ENCODE measurements at regions not wholly inside any gene's neighbourhood (a gene's known extent, or its start where the extent isn't known, plus 50 kb on each side); places are given as distances from the start of the nearest gene placed in this dataset.

GRCh38 chr18:30658306-30658705 is 384.2 kb downstream of the DSC3 start:
- Histone ChIP-seq H4K91ac (replicated peaks; ENCODE audit: insufficient read length, low read length) (no peak overlapping the region), H4K5ac (ENCODE audit: insufficient read length, low read depth, low read length) (no peak overlapping the region), H3K56ac (replicated peaks; ENCODE audit: insufficient read length, low read depth, low read length) (no peak overlapping the region), H3K18ac (ENCODE audit: extremely low read depth, low read length) (no peak overlapping the region), H2AK5ac (ENCODE audit: low read depth, low read length) (no peak overlapping the region), H2BK5ac (ENCODE audit: low read depth, low read length) (no peak overlapping the region), H3K4me1 (replicated peaks in 1 of 4; ENCODE audit: control insufficient read depth in 3 of 4, insufficient read depth in 4 of 4, low read length in 3 of 4) (no peaks in the 10 kb centered on the region), H3K79me2 (ENCODE audit: control insufficient read depth in 1 of 2, insufficient read depth in 2 of 2, low read length in 2 of 2) (no peaks in the 10 kb centered on the region), H3K79me1 (ENCODE audit: low read depth, low read length) (no peaks in the 10 kb centered on the region), H2BK12ac (ENCODE audit: low read depth, low read length) (no peak overlapping the region), H2BK120ac (replicated peaks; ENCODE audit: low read depth, low read length) (no peak overlapping the region), H3K27ac (ENCODE audit: low read depth, low read length) (no peak overlapping the region), H4K20me1 (replicated peaks in 1 of 2; ENCODE audit: control insufficient read depth in 1 of 2, insufficient read depth in 2 of 2, low read length in 2 of 2) (no peaks in the 10 kb centered on the region), H3K27me3 (replicated peaks in 1 of 4; ENCODE audit: control insufficient read depth in 3 of 4, extremely low read depth in 1 of 4, insufficient read depth in 3 of 4, low read length in 3 of 4) (no peaks in the 10 kb centered on the region), H2AFZ (ENCODE audit: low read length) (no peak overlapping the region), H3K4me2 (ENCODE audit: insufficient read depth in 1 of 2, low read depth in 2 of 2, low read length in 2 of 2) (no peak overlapping the region), H3K9me3 (ENCODE audit: insufficient read depth in 2 of 2, low read depth in 1 of 2, low read length in 1 of 2) (0 out of 4 replicates have a peak, but pooled peaks cover 0 to 4% of the 10 kb centered on the region in 2 experiments), H3K4me3 (ENCODE audit: extremely low read depth in 1 of 4, insufficient read depth in 2 of 4, low read depth in 3 of 4, low read length in 4 of 4) (no peak overlapping the region), H3K4ac (replicated peaks; ENCODE audit: insufficient read length, low read depth, low read length) (no peak overlapping the region), H2BK20ac (ENCODE audit: low read length) (no peak overlapping the region), H3K23ac (ENCODE audit: insufficient read length) (no peak overlapping the region), H3K14ac (ENCODE audit: insufficient read length) (no peak overlapping the region), H3K9ac (replicated peaks in 1 of 4; ENCODE audit: extremely low read depth in 1 of 4, low read depth in 3 of 4, low read length in 3 of 4) (no peak overlapping the region), H4K8ac (ENCODE audit: extremely low read depth, insufficient read depth, low read length) (no peak overlapping the region), H3K36me3 (ENCODE audit: control insufficient read depth in 2 of 4, insufficient read depth in 4 of 4, low read length in 3 of 4) (no peaks in the 10 kb centered on the region), H2BK15ac (ENCODE audit: low read length) (no peak overlapping the region), H3K23me2 (ENCODE audit: low read depth, low read length) (no peaks in the 10 kb centered on the region)
- no peak for TF ChIP-seq CBX5 (IDR thresholded peaks at IDR 0.05; ENCODE audit: low read depth, low read length)
- TF ChIP-seq POU5F1 (IDR thresholded peaks at IDR 0.05; ENCODE audit: low read depth, low read length): no peak
- TF ChIP-seq SIX5 (IDR thresholded peaks at IDR 0.05; ENCODE audit: low read depth, low read length): no peak
- TF ChIP-seq RXRA (IDR thresholded peaks at IDR 0.05; ENCODE audit: insufficient read depth, low read depth, low read length): no peak
- TF ChIP-seq TAF1 (IDR thresholded peaks at IDR 0.05; ENCODE audit: low read depth, low read length): no peak
- TF ChIP-seq SP1 (IDR thresholded peaks at IDR 0.05; ENCODE audit: low read depth, low read length): no peak
- TF ChIP-seq RBBP5 (IDR thresholded peaks at IDR 0.05; ENCODE audit: borderline replicate concordance, low read depth, low read length): no peak
- no peak for TF ChIP-seq TEAD4 (IDR thresholded peaks at IDR 0.05; ENCODE audit: low read depth, low read length)
- no peak for TF ChIP-seq E2F6 (IDR thresholded peaks at IDR 0.05)
- TF ChIP-seq SIN3A (conservative IDR thresholded peaks at IDR 0.05 in 1 of 2, IDR thresholded peaks at IDR 0.05 in 1 of 2; ENCODE audit: low read depth in 1 of 2, low read length in 2 of 2): no peak
- TF ChIP-seq SIRT6 (IDR thresholded peaks at IDR 0.05; ENCODE audit: low read length): no peak
- TF ChIP-seq CREB1 (IDR thresholded peaks at IDR 0.05): no peak
- TF ChIP-seq SUZ12 (IDR thresholded peaks at IDR 0.05; ENCODE audit: low read length): no peak
- no peak for TF ChIP-seq CEBPB (IDR thresholded peaks at IDR 0.05; ENCODE audit: low read depth, low read length)
- no peak for TF ChIP-seq EP300 (IDR thresholded peaks at IDR 0.05; ENCODE audit: borderline replicate concordance in 1 of 2, low read depth in 2 of 2, low read length in 2 of 2)
- ChIA-PET POLR2A (ENCODE audit: partially characterized antibody) (no interaction called here), CTCF (ENCODE audit: partially characterized antibody) (no interaction called here)
- DNase-seq (ENCODE audit: low read depth in 1 of 2, low spot score in 2 of 2) (no peak), FAIRE-seq (no peak)
- 80% methylated on average over 1 of the region's 1 CpG; no CpG with 5 or more reads in 1 of the 2 experiments for WGBS, 2 experiments (ENCODE audit: extremely low coverage in 1 of 2, insufficient coverage in 1 of 2, insufficient read length in 1 of 2, insufficient replicate concordance in 2 of 2, low coverage in 1 of 2, low lambda C conversion rate in 2 of 2, missing lambda C conversion rate in 1 of 2)
